OCI-LY1 (cell line): ENCODE measurements at regions not wholly inside any gene's neighbourhood (a gene's known extent, or its start where the extent isn't known, plus 50 kb on each side); places are given as distances from the start of the nearest gene placed in this dataset.

ENCODE experiments used
- H2AFZ ChIP-seq: fragments of 200-600 bp; sonication (generic), shearing (Covaris generic); 2 replicates; pipeline ENCODE4 v1.6.0; 2014; ENCODE audit warnings: antibody characterized with exemption, mild to moderate bottlenecking, low read length
- H3F3A ChIP-seq: fragments of 200-600 bp; sonication (generic), shearing (Covaris generic); 2 replicates; pipeline ENCODE4 v1.6.0; 2014; ENCODE audit warnings: mild to moderate bottlenecking, antibody characterized with exemption, low read length, moderate library complexity; ENCODE audit not compliant: insufficient read depth
- H3K27ac ChIP-seq: fragments of 200-600 bp; sonication (generic); 2 replicates; pipeline ENCODE4 v1.5.1; 2014; ENCODE audit warnings: low read length, mixed run types, mild to moderate bottlenecking, low read depth; ENCODE audit not compliant: poor library complexity, severe bottlenecking
- H3K27me3 ChIP-seq: fragments of 200-600 bp; sonication (generic); 2 replicates; pipeline ENCODE4 v1.6.0; 2014; ENCODE audit warnings: antibody characterized with exemption, mild to moderate bottlenecking, low read length, moderate library complexity; ENCODE audit not compliant: insufficient read depth
- H3K36me3 ChIP-seq: fragments of 200-600 bp; sonication (generic); 2 replicates; pipeline ENCODE4 v1.6.1; 2014; ENCODE audit warnings: mild to moderate bottlenecking, antibody characterized with exemption, low read length, moderate library complexity, mixed read lengths; ENCODE audit not compliant: insufficient read depth
- H3K4me1 ChIP-seq: fragments of 200-600 bp; sonication (generic); 2 replicates; pipeline ENCODE4 v1.5.1; 2014; ENCODE audit warnings: mild to moderate bottlenecking, low read length, moderate library complexity; ENCODE audit not compliant: insufficient read depth, severe bottlenecking
- H3K4me2 ChIP-seq: fragments of 200-600 bp; sonication (generic), shearing (Covaris generic); 2 replicates; pipeline ENCODE4 v1.6.1; 2014; ENCODE audit warnings: low read length
- H3K4me3 ChIP-seq: fragments of 200-600 bp; sonication (generic); 2 replicates; pipeline ENCODE4 v1.5.1; 2014; ENCODE audit warnings: low read length, low read depth, mild to moderate bottlenecking, mixed read lengths; ENCODE audit not compliant: poor library complexity, severe bottlenecking
- H3K79me2 ChIP-seq: fragments of 200-600 bp; shearing (Covaris generic); 2 replicates; pipeline ENCODE4 v1.6.1; 2016; ENCODE audit warnings: mixed run types, low read length, mixed read lengths; ENCODE audit not compliant: insufficient read depth
- H3K9ac ChIP-seq: fragments of 200-600 bp; sonication (generic), shearing (Covaris generic); 2 replicates; pipeline ENCODE4 v1.6.1; 2014; ENCODE audit warnings: mild to moderate bottlenecking, low read length, mixed read lengths
- H3K9me2 ChIP-seq: fragments of 200-600 bp; sonication (generic), shearing (Covaris generic); 2 replicates; pipeline ENCODE4 v1.6.1; 2014; ENCODE audit warnings: low read depth, mild to moderate bottlenecking, low read length, mixed read lengths
- H3K9me3 ChIP-seq: fragments of 200-600 bp; shearing (Covaris generic); 2 replicates; pipeline ENCODE4 v1.6.1; 2014; ENCODE audit warnings: low read length, mixed read lengths
- H4K20me1 ChIP-seq: fragments of 200-600 bp; sonication (generic), shearing (Covaris generic); 2 replicates; pipeline ENCODE4 v1.6.0; 2016; ENCODE audit warnings: mild to moderate bottlenecking, low read length; ENCODE audit not compliant: insufficient read depth
- EZH2 ChIP-seq: fragments of 200-600 bp; sonication (generic), shearing (Covaris generic); IDR thresholded peaks from 2 replicates; pipeline ENCODE4 v1.8.0; 2017; ENCODE audit warnings: borderline replicate concordance, mixed run types, mild to moderate bottlenecking, antibody characterized with exemption, low read length, moderate library complexity, mixed read lengths
- TF ChIP-seq, protein P1 (sequence below): fragments of 200-600 bp; sonication (generic), shearing (Covaris generic); IDR thresholded peaks from 2 replicates; pipeline ENCODE4 v1.5.1; 2017; ENCODE audit warnings: mild to moderate bottlenecking, antibody characterized with exemption, low read length, moderate library complexity, mixed read lengths

DNA sequence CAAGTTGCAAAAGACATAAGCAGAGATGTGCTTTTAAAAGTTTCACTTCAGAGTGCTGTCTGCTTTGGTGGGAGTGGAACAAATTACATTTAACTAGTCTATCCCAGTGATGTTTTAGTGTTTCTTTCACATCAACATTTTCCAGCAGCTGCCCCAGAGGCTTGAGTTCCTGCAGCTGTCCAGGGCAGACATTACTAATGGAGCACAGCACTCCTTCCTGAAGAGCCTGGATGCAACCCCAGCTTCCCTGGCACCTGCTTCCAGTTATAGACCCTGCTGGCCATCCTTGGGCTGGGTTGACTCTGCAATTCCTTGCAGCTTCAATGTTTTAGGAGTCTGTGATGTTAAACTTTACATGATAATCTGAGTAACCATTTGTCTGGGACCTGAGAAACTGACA is 61.4 kb upstream of the PIRT start:
- Histone ChIP-seq H3K9ac (no peak overlapping the region), H3K4me1 (no peaks in the 10 kb centered on the region), H4K20me1 (no peaks in the 10 kb centered on the region), H3K27ac (no peak overlapping the region), H3K4me3 (no peak overlapping the region), H3K9me2 (no peaks in the 10 kb centered on the region), H3K27me3 (no peaks in the 10 kb centered on the region), H3F3A (no peaks in the 10 kb centered on the region), H3K9me3 (no peaks in the 10 kb centered on the region), H2AFZ (no peak overlapping the region), H3K79me2 (no peaks in the 10 kb centered on the region), H3K36me3 (no peaks in the 10 kb centered on the region), H3K4me2 (no peak overlapping the region)
- TF ChIP-seq, protein P1, sequence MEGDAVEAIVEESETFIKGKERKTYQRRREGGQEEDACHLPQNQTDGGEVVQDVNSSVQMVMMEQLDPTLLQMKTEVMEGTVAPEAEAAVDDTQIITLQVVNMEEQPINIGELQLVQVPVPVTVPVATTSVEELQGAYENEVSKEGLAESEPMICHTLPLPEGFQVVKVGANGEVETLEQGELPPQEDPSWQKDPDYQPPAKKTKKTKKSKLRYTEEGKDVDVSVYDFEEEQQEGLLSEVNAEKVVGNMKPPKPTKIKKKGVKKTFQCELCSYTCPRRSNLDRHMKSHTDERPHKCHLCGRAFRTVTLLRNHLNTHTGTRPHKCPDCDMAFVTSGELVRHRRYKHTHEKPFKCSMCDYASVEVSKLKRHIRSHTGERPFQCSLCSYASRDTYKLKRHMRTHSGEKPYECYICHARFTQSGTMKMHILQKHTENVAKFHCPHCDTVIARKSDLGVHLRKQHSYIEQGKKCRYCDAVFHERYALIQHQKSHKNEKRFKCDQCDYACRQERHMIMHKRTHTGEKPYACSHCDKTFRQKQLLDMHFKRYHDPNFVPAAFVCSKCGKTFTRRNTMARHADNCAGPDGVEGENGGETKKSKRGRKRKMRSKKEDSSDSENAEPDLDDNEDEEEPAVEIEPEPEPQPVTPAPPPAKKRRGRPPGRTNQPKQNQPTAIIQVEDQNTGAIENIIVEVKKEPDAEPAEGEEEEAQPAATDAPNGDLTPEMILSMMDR = no peak
- TF ChIP-seq EZH2 = no peak

DNA sequence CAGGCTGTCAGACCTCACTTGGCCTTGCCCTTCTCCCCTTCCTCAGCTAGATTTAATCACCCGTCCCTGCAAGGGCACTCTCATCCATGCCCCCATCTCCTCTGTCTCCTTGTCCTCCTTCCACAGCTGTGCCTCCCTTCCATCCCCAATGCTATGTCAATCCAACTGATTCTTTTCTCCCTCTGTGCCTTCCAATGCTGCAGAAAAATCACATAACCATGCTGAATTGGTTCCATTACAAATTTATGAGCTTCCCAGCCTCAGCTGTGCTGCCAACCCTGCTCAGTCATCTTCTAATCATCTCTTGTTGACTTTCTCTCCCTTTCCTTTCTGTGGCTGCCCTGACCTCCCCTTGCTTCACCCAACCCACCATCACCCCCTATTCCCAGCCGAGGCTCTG is 56.3 kb upstream of the PIRT start:
- Histone ChIP-seq H4K20me1 (no peaks in the 10 kb centered on the region), H2AFZ (no peak overlapping the region), H3F3A (no peaks in the 10 kb centered on the region), H3K9me2 (no peaks in the 10 kb centered on the region), H3K79me2 (no peaks in the 10 kb centered on the region), H3K4me1 (no peaks in the 10 kb centered on the region), H3K36me3 (no peaks in the 10 kb centered on the region), H3K27me3 (no peaks in the 10 kb centered on the region), H3K27ac (no peak overlapping the region), H3K4me2 (no peak overlapping the region), H3K4me3 (no peak overlapping the region), H3K9me3 (no peaks in the 10 kb centered on the region), H3K9ac (no peak overlapping the region)
- TF ChIP-seq, protein P1 = no peak
- no peak for TF ChIP-seq EZH2

DNA sequence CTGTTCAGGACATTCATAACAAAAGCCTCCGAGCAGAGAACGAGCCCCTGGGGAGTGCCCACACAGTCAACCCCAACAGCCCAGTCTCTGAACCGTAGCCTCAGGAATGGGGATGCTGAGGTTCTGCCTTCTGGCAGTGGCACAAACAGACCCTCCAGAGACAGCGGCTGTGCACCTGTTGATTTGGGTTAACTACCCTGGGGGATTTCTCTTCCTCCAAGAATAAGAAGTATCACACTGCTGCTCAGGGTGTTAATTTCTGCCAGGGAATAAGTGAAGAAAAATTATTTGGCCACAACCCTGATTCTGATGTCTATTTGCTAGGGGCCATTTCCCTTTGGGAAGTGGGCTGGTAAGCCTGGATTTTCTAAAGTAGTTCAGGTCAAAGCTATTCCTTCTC is 51.0 kb upstream of the PIRT start:
- Histone ChIP-seq H3K27me3 (no peaks in the 10 kb centered on the region), H3K27ac (no peak overlapping the region), H3K4me2 (no peak overlapping the region), H3F3A (no peaks in the 10 kb centered on the region), H3K9me2 (no peaks in the 10 kb centered on the region), H2AFZ (no peak overlapping the region), H3K9me3 (no peaks in the 10 kb centered on the region), H4K20me1 (no peaks in the 10 kb centered on the region), H3K4me3 (no peak overlapping the region), H3K36me3 (no peaks in the 10 kb centered on the region), H3K79me2 (no peaks in the 10 kb centered on the region), H3K4me1 (no peaks in the 10 kb centered on the region), H3K9ac (no peak overlapping the region)
- TF ChIP-seq, protein P1 = no peak
- no peak for TF ChIP-seq EZH2
